Inferior parietal cortex (tissue), 1 donor: ENCODE measurements at regions not wholly inside any gene's neighbourhood (a gene's known extent, or its start where the extent isn't known, plus 50 kb on each side); places are given as distances from the start of the nearest gene placed in this dataset.

Experiments used
- DNase-seq: peaks from one replicate; pipeline ENCODE4 v3.0.0-alpha.2; 2016; ENCODE audit errors: extremely low spot score

GRCh38 chr17:77645072-77646045 lies 313.1 kb upstream of the TNRC6C start:
- DNase-seq, result no peak

- no peak for DNase-seq
Measured at GRCh38 chr17:77646046-77646430, 312.5 kb upstream of the TNRC6C start.

DNA sequence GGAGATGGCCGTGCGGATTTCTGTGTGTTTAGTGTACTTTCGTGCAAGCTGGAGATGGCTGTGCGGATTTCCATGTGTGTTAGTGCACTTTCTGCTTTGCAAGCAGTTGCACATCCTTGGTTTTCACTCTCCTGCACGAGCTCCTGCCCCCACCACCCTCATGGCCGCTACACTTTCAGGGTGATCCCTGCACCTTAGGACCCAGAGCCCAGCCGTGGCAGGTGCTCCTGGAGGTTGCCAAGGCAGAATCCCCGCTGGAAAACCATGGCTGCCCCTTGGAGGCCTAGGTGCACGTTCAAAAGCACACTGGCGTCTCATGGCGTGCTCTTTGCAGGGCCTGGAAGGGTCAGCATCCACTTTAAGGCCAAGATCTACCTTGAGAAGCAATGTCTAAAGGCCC lies 311.0 kb upstream of the TNRC6C start:
- DNase-seq, result no peak

GRCh38 chr17:77649717-77650211 lies 308.7 kb upstream of the TNRC6C start:
- no peak for DNase-seq

- DNase-seq, result no peak
Measured at GRCh38 chr17:77651988-77652387, 306.5 kb upstream of the TNRC6C start.

DNA sequence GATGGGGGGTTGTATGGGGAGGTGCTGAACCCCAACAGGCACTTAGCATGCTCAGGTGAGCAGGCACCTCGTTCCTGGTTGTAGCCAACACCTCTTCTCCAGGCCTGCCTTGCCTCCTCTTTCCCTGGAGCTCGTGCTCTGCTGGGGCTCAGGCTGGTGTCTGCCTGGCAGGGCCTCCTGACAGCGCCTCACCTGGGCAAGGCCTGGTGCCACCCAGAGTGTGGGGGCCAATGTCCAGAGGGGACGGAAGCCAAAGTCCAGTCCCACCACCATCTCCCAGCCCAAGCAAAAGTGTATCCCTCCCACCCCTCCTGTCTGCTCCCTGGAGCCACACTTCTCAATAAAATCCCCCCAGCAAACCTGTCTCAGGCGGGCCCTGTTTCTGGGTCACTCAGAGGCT lies 304.2 kb upstream of the TNRC6C start:
- DNase-seq, result no peak

GRCh38 chr17:77654850-77655249 lies 303.7 kb upstream of the TNRC6C start:
- no peak for DNase-seq

DNA sequence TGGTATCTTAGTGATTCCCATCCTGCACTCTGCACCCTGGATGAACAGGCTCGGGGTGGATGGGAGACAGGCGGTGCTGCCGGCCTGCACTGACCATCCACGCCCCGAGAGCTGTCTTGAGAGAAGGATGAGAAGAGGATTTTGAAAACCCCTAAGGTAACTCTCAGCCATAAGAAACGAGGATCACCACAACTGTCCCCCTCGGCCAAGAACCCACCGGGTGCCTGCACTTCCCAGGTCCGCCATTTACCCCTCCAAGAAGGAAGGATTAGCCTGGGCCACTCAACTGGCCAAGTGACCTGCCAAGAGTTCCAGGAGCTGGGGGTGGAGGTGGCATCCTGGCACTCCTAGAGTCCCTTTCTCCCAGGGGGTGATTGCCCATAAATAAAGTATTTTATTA lies 302.4 kb upstream of the TNRC6C start:
- DNase-seq, result no peak

DNA sequence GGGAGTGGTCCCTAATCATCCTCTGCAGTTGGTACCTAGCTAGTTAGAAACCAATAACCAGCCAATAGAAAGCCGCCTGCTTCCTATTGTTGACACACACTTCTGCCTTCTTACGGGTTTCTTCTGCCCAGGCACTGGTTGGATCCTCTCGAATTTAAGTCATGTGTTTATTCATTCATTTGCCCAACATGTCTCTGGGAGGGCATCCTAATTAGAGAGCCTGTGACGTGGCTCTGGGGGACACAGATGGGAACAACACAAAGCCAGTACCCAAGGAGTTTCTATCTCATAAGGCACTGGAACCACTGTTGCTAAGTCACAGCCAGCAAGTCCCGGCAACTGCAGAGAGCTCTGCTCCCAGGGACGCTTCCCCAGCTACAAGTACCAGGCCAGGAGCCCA lies 300.7 kb upstream of the TNRC6C start:
- DNase-seq, result peak; percentile 17

GRCh38 chr17:77660524-77660923 lies 298.0 kb upstream of the TNRC6C start:
- DNase-seq, result no peak

- DNase-seq, result no peak
Measured at GRCh38 chr17:77662833-77663232, 295.7 kb upstream of the TNRC6C start.

DNA sequence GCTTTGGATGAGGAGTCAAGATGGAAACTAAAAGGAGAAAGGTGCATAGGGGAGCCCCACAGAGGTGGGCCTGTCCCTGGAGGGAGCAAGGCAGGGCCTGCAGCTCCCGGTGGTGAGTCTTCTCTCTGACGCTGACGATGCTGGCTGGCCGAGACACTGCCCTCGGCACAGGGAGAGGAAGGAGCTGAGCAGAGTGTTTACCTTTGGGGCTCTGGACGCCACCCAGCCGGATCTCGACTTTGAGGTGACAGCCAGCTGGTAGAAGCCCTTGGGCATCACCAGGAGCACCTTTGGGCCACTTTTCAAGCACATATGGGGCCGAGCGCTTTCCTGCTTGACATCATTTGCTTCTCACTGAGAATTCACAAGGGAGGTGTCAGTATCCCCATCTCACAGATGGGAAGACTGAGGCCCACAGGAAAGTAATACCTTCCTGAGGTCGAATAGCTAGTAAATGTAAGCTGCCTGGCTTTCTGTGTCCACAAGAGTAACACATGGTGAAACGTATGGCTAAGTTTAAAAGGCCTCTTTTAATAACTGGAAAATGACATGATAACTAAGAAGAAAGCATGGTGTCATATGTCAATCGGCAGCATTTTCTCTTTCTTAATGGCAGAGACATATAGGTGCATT lies 294.3 kb upstream of the TNRC6C start:
- no peak for DNase-seq

- no peak for DNase-seq
Measured at GRCh38 chr17:77665833-77666232, 292.7 kb upstream of the TNRC6C start.

DNA sequence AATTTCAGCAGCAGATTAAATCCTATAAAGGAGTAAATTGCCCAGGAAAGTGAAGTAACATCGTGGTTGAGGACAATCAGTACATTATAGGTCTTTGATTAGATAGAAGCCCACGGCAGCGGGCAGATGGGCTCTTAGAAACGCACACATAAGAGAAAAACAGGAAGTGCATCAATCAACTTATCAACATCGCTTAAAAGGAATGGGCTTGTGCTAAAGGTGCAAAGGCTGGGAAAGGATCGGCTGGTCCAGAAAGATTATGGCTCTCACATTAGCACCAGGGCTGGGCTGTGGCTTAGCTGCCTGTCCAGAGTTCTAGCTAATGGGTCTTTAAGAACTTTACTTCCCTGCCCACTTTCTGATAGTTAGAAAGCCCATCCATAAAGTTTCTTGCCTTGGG lies 292.0 kb upstream of the TNRC6C start:
- DNase-seq, result no peak

GRCh38 chr17:77666881-77667395 lies 291.6 kb upstream of the TNRC6C start:
- DNase-seq, result no peak

- no peak for DNase-seq
Measured at GRCh38 chr17:77667478-77667877, 291.0 kb upstream of the TNRC6C start.

- DNase-seq, result no peak
Measured at GRCh38 chr17:77668518-77668917, 290.0 kb upstream of the TNRC6C start.

DNA sequence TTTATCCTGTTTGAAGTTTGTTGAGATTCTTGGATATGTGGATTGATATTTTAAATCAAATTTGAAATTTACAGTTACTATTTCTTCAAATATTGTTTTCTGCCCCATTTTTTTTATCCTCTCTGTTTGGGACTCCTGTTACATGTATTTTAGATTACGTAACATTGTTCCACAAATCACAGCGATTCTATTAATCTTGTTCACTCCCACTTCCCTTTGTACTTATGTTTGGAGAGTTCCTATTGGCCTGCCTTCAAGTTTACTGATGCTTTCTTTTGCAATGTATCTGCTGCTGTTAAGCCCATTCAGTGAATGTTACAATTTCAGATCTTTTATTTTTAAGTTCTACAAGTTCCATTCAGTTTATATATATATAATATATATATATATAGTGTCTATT lies 288.3 kb upstream of the TNRC6C start:
- no peak for DNase-seq

DNA sequence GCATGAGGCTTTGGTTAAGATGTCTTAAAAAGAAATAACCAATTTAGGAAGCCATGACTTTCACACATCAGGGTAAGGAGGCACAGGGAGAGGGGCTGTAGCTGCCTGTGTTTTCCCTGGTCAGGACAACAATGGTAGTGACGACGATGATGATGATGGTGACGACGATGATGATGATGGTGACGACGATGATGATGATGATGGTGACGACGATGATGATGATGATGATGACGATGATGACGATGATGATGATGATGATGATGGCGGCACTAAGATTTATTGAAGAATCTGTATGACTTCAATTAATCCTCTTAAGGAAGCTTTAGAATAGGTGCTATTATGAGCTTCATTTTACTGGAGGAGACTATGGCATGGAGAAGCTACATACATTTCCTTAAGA lies 284.1 kb upstream of the TNRC6C start:
- DNase-seq, result no peak

DNA sequence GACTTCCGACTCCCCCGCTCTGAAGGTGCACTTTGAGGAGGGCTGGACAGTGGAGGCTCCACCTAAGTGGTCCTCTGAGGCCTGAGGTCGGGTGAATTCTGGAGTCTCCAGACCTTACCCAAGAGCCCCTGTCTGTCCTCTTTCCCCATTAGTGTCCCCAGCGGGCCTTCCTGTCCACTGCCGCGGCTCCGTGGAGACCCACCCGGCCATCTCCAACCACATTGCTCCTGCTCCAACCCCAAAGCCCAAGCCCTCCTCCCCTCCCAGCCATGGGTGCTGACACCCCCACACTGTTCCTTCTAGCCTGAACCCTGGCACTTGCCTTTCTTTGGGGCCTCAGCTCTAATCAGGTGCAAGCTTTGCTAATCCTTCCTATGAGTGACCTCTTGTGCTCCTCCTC lies 283.1 kb upstream of the TNRC6C start:
- no peak for DNase-seq

GRCh38 chr17:77675816-77676215 lies 282.7 kb upstream of the TNRC6C start:
- DNase-seq, result no peak

DNA sequence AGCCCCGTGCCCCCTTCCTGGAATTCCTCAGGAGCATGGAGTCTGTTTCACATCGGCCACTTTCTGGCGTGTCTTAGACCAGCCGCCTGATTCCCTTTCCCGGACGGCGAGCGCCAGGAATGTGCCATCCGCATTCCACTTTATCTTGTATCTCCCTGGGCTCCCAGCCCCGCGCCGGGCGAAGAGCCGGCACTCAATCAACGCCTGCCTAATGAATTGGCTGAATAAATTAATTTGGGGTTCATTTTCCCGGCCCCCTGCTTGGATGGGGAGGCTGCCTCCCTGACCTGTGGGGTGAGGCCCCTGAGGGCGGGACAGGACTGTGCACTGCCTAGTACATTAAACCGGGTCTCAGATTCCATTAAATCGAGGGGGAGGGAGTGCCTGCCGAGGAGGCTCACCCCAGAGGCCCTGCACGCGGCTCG lies 282.3 kb upstream of the TNRC6C start:
- no peak for DNase-seq

DNA sequence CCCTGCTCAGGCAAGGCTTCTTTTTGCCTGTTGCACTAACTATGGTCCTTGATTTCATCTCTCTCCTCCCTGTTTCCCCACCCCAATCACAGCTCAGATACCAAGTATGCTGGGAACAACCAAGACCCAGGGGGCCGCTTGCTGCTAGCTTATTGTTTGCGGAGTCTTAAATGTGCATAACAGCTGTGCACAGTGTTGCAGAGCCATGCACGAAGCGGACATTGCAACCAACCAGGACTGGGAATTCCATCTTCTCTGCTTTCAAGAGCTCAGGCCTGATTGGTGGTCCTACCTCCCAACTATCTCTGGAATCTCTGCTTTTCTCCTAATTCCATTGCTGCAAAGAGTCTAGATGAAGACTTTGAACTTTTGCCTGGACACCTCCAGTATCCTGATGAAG lies 281.3 kb upstream of the TNRC6C start:
- DNase-seq, result no peak
